ENCODE measurements at regions not wholly inside any gene's neighbourhood (a gene's known extent, or its start where the extent isn't known, plus 50 kb on each side); places are given as distances from the start of the nearest gene placed in this dataset.

DNA sequence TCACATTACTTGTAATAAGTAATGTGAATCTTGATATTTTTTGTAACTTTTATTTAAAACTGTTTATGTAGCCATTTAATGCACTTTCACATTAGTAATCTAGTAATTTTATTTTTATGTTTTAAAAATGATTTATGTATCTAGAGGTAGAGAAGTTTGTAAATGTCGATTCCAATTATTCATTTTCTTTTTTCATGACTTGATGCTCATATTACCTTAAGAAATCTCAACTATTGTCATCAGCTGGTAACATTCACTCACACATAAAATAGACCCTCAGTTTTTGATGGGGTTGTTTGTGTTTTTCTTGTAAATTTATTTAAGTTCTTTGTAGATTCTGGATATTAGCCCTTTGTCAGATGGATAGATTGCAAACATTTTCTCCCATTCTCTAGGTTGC, 351.7 kb upstream of the CDH7 start:
- Histone ChIP-seq H3K9me3 (ENCODE audit: low read length) (no peaks in the 10 kb centered on the region), H3K4me1 (ENCODE audit: insufficient read depth, low read length) (no peaks in the 10 kb centered on the region), H3K79me2 (ENCODE audit: insufficient read depth, low read length) (no peaks in the 10 kb centered on the region), H3K4me3 (replicated peaks in 1 of 3; ENCODE audit: insufficient read depth in 1 of 3, low read depth in 2 of 3, low read length in 3 of 3) (no peak overlapping the region), H4K20me1 (ENCODE audit: insufficient read depth, low read length) (no peaks in the 10 kb centered on the region), H3K27me3 (ENCODE audit: control insufficient read depth in 1 of 2, insufficient read depth in 2 of 2, low read length in 2 of 2) (no peaks in the 10 kb centered on the region), H3K36me3 (replicated peaks in 1 of 2; ENCODE audit: control insufficient read depth in 1 of 2, insufficient read depth in 2 of 2, low read length in 2 of 2) (no peaks in the 10 kb centered on the region), H3K9ac (ENCODE audit: insufficient read depth, low read depth, low read length) (no peak overlapping the region), H3K27ac (ENCODE audit: extremely low read length, insufficient read depth, low read length) (no peak overlapping the region), H3K4me2 (ENCODE audit: low read depth, low read length) (no peak overlapping the region), H2AFZ (ENCODE audit: low read length) (no peak overlapping the region)
- in situ Hi-C loops (cut with HindIII; ENCODE audit: extremely low pct_ligation_motif_present, low pct_unique_long_range_greater_than_20kb), result no loop called here
- CTCF ChIA-PET (ENCODE audit: low intra/inter-chr PET ratio, low total read pairs), result no interaction called here
- 3% methylated on average over 1 of the region's 1 CpG for WGBS (ENCODE audit: low lambda C conversion rate)
- BruUV-seq (replicated peaks), result no TSS peak
- POLR2A ChIA-PET, result no interaction called here
- no peak for ATAC-seq
- DNase-seq (ENCODE audit: low spot score), result no peak
- FAIRE-seq, result no peak
- intact Hi-C loops (cut with micrococcal nuclease; ENCODE audit: unreplicated experiment), result no loop called here
- TF ChIP-seq, protein P1, sequence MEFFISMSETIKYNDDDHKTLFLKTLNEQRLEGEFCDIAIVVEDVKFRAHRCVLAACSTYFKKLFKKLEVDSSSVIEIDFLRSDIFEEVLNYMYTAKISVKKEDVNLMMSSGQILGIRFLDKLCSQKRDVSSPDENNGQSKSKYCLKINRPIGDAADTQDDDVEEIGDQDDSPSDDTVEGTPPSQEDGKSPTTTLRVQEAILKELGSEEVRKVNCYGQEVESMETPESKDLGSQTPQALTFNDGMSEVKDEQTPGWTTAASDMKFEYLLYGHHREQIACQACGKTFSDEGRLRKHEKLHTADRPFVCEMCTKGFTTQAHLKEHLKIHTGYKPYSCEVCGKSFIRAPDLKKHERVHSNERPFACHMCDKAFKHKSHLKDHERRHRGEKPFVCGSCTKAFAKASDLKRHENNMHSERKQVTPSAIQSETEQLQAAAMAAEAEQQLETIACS (CRISPR knock-in tag; IDR thresholded peaks at IDR 0.05), result no peak
- TF ChIP-seq ATF7 (IDR thresholded peaks at IDR 0.05) (no peak), ATF7 (CRISPR knock-in tag; IDR thresholded peaks at IDR 0.05) (no peak), RFXAP (CRISPR knock-in tag; IDR thresholded peaks at IDR 0.05; ENCODE audit: borderline replicate concordance) (no peak), RFXANK (CRISPR knock-in tag; IDR thresholded peaks at IDR 0.05) (no peak), CBFB (CRISPR knock-in tag; IDR thresholded peaks at IDR 0.05) (no peak), AHR (CRISPR knock-in tag; IDR thresholded peaks at IDR 0.05) (no peak), ZNF30 (CRISPR knock-in tag; IDR thresholded peaks at IDR 0.05) (no peak)
- TF ChIP-seq, protein P2, sequence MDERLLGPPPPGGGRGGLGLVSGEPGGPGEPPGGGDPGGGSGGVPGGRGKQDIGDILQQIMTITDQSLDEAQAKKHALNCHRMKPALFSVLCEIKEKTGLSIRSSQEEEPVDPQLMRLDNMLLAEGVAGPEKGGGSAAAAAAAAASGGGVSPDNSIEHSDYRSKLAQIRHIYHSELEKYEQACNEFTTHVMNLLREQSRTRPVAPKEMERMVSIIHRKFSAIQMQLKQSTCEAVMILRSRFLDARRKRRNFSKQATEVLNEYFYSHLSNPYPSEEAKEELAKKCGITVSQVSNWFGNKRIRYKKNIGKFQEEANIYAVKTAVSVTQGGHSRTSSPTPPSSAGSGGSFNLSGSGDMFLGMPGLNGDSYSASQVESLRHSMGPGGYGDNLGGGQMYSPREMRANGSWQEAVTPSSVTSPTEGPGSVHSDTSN (CRISPR knock-in tag; IDR thresholded peaks at IDR 0.05), result no peak
- TF ChIP-seq, protein P3, sequence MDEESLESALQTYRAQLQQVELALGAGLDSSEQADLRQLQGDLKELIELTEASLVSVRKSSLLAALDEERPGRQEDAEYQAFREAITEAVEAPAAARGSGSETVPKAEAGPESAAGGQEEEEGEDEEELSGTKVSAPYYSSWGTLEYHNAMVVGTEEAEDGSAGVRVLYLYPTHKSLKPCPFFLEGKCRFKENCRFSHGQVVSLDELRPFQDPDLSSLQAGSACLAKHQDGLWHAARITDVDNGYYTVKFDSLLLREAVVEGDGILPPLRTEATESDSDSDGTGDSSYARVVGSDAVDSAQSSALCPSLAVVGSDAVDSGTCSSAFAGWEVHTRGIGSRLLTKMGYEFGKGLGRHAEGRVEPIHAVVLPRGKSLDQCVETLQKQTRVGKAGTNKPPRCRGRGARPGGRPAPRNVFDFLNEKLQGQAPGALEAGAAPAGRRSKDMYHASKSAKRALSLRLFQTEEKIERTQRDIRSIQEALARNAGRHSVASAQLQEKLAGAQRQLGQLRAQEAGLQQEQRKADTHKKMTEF (CRISPR knock-in tag; IDR thresholded peaks at IDR 0.05), result no peak
- TF ChIP-seq, protein P4, sequence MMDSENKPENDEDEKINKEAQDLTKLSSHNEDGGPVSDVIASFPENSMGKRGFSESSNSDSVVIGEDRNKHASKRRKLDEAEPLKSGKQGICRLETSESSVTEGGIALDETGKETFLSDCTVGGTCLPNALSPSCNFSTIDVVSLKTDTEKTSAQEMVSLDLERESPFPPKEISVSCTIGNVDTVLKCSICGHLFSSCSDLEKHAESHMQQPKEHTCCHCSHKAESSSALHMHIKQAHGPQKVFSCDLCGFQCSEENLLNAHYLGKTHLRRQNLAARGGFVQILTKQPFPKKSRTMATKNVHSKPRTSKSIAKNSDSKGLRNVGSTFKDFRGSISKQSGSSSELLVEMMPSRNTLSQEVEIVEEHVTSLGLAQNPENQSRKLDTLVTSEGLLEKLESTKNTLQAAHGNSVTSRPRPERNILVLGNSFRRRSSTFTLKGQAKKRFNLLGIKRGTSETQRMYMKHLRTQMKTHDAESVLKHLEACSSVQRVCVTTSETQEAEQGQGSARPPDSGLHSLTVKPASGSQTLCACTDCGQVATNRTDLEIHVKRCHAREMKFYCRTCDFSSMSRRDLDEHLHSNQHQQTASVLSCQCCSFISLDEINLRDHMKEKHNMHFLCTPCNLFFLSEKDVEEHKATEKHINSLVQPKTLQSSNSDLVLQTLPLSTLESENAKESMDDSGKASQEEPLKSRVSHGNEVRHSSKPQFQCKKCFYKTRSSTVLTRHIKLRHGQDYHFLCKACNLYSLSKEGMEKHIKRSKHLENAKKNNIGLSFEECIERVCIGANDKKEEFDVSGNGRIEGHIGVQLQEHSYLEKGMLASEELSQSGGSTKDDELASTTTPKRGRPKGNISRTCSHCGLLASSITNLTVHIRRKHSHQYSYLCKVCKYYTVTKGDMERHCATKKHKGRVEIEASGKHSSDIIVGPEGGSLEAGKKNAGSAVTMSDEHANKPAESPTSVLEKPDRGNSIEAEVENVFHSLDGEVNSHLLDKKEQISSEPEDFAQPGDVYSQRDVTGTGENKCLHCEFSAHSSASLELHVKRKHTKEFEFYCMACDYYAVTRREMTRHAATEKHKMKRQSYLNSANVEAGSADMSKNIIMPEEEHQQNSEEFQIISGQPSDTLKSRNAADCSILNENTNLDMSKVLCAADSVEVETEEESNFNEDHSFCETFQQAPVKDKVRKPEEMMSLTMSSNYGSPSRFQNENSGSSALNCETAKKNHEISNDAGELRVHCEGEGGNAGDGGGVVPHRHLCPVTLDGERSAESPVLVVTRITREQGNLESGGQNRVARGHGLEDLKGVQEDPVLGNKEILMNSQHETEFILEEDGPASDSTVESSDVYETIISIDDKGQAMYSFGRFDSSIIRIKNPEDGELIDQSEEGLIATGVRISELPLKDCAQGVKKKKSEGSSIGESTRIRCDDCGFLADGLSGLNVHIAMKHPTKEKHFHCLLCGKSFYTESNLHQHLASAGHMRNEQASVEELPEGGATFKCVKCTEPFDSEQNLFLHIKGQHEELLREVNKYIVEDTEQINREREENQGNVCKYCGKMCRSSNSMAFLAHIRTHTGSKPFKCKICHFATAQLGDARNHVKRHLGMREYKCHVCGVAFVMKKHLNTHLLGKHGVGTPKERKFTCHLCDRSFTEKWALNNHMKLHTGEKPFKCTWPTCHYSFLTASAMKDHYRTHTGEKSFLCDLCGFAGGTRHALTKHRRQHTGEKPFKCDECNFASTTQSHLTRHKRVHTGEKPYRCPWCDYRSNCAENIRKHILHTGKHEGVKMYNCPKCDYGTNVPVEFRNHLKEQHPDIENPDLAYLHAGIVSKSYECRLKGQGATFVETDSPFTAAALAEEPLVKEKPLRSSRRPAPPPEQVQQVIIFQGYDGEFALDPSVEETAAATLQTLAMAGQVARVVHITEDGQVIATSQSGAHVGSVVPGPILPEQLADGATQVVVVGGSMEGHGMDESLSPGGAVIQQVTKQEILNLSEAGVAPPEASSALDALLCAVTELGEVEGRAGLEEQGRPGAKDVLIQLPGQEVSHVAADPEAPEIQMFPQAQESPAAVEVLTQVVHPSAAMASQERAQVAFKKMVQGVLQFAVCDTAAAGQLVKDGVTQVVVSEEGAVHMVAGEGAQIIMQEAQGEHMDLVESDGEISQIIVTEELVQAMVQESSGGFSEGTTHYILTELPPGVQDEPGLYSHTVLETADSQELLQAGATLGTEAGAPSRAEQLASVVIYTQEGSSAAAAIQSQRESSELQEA (CRISPR knock-in tag; IDR thresholded peaks at IDR 0.05; ENCODE audit: not compliant biosample characterization), result no peak
- TF ChIP-seq, protein P5, sequence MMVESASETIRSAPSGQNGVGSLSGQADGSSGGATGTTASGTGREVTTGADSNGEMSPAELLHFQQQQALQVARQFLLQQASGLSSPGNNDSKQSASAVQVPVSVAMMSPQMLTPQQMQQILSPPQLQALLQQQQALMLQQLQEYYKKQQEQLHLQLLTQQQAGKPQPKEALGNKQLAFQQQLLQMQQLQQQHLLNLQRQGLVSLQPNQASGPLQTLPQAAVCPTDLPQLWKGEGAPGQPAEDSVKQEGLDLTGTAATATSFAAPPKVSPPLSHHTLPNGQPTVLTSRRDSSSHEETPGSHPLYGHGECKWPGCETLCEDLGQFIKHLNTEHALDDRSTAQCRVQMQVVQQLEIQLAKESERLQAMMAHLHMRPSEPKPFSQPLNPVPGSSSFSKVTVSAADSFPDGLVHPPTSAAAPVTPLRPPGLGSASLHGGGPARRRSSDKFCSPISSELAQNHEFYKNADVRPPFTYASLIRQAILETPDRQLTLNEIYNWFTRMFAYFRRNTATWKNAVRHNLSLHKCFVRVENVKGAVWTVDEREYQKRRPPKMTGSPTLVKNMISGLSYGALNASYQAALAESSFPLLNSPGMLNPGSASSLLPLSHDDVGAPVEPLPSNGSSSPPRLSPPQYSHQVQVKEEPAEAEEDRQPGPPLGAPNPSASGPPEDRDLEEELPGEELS (CRISPR knock-in tag; IDR thresholded peaks at IDR 0.05), result no peak
